NCI-H345 (cell line): ENCODE measurements at regions not wholly inside any gene's neighbourhood (a gene's known extent, or its start where the extent isn't known, plus 50 kb on each side); places are given as distances from the start of the nearest gene placed in this dataset.

ENCODE experiments used
- DNase-seq: peaks from one replicate; lab custom pipeline; 2025; lab: John Stamatoyannopoulos, UW

DNA sequence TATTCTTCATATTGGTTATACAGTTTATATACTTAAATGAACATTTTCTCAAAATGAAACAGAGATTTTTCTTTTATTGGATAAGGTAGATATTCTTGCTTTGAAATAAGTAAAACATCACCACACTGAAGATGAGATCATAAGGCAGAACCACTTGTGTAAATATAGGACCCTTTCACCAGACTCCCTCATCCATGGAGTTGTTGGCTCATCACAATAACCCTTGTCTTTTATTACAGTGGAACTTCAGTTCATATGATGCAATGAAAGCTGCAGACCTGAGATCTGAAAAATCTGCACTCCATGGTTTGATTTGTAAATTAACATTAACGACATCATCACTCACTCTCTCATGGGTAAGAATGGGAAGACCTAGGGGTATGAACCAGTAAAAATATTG, 51.9 kb upstream of the DBX2 start:
- no peak for DNase-seq

DNA sequence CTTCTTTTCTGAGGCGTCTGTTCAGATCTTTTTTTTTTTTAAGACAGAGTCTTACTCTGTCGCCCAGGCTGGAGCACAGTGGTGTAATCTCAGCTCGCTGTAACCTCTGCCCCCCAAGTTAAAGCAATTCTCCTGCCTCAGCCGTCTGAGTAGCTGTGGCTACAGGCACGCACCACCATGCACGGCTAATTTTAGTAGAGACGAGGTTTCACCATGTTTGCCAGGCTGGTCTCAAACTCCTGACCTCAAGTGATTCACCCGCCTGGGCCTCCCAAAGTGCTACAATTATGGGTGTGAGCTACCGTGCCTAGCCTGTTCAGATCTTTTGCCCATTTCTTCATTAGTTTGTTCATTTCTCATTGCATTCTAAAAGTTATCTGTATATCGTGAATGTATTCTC, 55.1 kb upstream of the DBX2 start:
- no peak for DNase-seq

DNA sequence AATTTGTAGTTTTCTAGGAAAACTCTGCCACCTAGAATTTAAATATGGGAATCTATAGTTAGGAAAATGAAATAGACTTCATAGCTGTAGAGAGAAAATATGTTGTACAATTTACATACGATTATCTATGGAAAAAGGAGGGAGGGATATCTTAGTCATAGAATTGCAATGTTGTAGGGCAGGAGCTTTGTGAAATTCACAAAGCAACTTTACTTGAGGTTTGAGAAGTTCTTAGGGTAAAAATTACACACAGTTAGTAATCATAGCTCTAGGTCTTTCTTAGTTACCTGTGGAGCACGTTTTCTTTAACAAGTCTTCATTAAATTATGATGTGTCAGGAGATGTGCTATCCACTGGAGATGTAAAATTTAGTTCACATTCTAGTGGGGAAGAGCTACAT, 61.4 kb upstream of the DBX2 start:
- DNase-seq: no peak

DNA sequence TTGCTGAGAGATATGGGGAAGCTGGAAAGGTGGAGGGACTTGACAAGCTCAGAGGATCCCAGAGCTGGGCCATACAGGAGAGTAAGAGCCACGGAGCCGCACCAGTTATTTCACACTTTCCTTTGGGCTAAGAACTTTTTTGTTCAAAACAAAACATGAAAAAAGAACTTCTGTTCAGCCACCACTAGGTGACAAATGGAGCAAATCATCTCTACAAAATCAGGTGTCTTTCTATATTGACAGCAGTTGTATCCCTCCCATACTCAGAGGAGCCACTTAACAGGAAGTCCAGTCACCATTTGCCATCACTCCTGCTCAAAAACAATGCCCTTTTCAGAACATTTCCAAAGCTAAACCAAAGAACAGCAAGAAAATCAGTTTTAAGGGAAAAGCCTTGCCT, 70.3 kb upstream of the DBX2 start:
- no peak for DNase-seq

DNA sequence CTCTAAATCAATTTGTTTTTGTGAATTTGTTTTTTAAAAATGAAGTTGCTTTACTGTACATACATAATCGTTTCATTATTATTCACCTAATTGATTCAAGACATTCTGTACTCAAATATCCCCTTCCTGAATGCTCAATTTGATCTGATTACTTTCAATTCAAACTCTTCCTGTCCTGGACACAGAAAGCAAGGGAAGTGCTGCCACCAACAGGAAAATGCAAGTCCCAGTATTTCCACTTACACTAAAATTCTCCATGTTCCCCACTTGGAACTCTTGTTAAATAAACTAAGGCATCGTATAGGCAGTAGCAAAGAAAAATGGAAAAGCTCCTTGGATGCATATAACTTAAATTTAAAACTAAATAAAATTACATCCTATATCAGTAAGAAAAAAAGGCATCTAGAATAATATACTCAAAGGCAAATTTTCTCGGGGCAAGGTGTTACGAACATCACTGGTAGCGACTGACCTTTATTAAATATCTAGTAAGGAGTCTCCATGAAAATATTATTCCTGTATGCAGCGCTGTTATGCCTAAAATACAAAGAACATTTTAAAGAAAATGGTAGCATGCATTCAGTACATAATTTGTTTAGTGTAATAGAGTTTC, 72.0 kb upstream of the DBX2 start:
- DNase-seq: no peak

DNA sequence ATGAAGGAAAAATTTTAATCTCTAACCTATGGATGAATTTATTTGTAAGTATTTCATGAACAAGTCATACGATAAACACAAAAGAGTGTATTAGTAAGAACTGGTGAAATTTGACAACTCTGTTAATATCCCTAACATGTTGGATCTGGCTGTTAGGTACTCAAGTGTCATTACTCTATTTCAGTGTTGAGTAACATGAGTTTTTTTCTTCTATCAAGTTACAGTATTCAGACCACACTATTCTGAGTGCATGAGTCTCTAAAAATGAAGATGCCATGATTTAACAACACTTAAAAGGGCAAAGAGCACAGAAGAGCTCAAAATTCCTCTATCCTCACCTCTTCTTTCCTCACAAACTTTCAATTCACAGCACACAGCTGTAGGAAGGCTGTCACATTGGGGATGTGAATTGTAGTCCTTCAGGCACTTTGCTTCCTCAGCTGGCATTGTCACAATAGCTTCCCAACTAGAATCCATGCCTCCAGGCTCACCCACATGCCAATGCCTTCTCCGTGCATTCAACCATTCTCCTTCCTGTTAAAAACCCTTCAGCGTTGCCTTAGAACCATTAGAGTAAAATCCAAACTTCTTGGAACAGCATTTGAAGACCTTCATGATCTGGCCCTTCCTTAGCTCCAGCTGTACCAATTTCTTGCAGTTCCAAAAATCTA, 73.7 kb upstream of the DBX2 start:
- no peak for DNase-seq

DNA sequence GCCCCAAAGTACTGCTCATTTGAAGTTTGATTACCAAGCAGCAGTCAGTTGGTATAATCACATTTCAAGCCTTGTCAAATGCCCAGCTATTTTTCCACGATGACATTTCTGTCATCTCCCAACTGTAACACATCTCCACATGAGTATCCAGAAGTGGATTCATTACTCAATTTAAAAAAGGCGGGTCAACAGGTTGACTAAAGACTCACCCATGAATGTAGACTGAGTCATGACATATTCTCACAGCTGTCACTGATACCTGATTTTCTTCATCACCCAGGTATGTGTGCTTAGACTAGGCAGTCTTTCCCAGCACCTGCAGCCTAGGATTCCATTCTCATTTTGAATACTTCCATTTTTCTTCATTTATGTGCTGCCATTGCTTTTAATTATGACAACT, 75.1 kb upstream of the DBX2 start:
- DNase-seq: no peak

DNA sequence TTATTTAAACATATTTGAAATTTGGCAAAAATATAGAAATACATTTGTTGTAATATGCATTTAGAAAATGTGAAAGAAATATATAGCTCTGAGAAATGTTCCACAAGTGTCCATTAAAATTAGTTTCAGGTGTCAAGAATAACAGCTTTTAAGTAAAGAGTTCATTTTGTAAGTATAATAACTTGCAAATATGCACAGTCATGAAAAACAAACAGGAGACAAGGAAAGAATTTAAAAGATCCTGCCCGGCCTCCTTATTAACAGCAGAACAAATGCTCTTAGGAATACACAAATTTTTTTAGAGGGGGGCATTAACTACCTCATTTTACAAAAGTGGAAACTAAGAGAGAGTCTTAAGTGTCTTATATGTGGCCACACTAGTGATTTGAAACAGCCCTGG, 77.7 kb upstream of the DBX2 start:
- DNase-seq: no peak

DNA sequence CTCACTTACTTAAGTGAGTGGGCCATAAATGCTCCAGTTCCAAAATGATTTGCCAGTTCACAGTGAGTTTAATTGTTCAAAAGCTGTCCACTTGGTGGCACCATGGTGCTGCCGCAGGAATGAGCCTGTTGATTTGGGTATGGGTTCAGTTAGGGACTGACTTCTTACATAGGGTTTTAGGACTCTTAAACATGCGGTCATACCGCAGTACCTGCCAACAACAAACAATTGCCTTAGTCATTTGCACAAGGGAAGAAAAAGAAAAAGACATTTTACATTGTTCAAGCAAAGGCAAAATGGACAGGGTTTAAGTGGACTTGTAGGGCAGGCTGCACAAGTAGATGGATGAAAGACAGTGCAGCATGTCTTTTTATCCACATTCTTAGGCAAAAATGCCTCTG, 80.0 kb upstream of the DBX2 start:
- DNase-seq: peak; percentile 32

DNA sequence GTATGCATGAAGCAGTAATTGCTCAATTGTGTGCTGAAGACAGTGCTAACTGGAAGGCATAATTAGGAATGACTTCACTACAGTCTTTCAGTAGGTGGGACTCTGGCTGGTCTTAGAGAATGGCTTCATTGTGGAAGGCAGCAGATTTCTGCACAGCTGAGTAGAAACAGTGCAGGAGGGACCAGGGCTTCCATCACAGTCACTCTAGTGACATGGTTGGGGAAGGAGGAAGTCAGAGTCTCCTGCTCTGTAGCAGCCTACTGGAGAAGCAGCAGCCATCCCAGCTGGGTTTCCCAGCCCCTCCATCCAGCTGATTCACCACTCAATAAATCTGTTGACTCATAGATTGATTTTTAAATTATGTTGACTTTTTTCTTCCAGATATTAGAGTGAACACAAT, 80.6 kb upstream of the DBX2 start:
- no peak for DNase-seq

DNA sequence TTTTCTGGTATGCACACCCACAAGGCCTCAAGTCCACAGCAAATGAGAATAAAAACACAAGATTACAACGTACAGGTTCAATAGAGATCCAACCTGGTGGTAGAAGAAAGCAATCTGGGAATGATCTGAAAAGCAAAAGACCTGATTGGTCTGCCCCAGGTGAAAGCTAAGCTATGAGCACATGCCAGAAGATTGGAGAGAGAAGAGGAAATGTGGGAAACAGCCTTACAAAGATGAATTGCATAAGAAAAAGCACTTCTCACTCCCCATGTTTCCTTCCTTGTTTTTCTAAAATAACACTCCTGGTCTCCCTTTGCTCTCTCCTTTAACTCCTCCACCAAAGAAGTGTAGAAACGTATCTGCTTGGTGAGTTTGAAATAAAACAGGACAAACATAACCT, 77.3 kb upstream of the ANO6 start:
- no peak for DNase-seq

DNA sequence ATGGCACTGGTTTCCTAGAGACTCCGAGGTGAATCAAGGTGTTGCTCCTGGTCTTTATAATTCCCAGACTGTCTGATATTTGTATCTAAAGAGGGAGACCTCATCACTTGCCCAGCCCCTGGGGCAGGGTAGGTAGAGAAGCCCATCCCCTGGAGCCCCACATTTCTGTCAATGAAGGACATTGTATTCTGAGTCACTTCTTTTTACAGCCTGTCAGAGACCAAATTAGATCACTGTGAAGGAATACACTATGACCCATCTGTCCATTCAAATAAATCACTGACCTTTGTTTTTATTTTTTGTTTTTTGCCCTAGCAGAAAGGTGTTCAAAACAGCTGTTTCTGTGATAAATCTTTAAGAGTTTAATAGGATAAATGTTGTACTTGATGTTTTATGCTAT, 67.9 kb upstream of the ANO6 start:
- no peak for DNase-seq

DNA sequence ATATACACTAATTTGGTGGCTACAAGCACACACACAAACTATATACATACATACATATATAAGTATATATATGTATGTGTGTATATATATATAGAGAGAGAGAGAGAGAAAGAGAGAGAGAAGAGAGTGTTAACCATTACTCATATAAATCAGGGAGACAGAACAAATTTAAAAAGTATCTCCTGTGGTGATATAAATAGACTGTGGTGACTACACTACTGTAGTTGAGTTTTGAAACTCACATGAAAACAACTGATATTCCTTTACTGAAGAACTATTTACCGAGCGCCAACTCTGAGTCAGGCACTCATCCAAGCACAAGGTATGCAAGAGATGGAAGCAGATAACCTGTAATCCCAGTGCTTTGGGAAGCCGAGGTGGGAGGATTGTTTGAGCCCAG, 67.3 kb upstream of the ANO6 start:
- no peak for DNase-seq

DNA sequence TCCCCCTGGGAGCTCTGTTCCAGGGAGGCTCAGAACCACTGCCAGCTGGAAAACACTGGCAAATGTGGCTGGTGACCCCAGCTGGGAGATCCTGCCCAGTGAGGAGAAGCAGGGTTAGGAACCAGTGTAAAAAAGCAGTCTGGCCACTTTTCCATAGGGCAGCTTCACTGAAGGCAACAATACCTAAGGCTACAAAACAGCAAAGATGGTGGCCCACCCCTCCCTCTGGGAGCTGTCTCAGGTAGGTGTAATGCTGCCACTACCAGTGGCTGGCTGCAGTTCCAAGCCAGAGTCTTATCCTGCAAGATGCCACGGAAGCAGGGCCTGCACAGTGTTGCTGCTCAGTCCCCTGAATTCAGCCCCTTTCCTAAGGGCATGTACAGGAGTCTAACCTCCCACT, 50.6 kb upstream of the ANO6 start:
- no peak for DNase-seq

DNA sequence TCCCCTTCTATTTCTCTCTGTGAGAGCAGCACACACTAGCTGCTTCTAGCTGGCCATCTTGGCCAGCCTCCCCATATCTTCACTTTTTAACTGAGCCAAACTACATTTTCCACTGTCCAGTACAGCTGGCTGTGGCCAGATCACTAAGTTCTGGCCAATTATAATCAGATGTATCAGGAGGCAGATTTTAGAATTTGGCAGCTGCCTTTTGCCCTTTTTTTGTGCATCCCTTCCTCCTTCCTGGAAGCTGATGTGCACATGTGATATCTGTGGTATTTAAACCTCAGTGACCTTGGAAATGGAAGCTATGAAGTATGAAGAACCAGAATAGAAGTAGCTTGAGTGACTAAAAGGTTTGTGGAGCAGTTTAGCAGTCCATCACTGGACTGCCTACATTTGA, 49.8 kb upstream of the ANO6 start:
- no peak for DNase-seq
